GM12878 (cell line): ENCODE measurements at regions not wholly inside any gene's neighbourhood (a gene's known extent, or its start where the extent isn't known, plus 50 kb on each side); places are given as distances from the start of the nearest gene placed in this dataset.

Experiments used
- ATAC-seq: fragments of 200-7000 bp; cut with Tn5 transposase; 3 replicates; pipeline ENCODE4 v1.9.1; 2020; ENCODE audit warnings: mild to moderate bottlenecking, moderate library complexity
- BruUV-seq: library from RNA; stranded (reverse); fragments of 400-500 nt; replicated peaks from 2 replicates; lab custom pipeline; 2021; lab: Mats Ljungman, UMichigan
- CTCF ChIA-PET: fragments of 300-600 bp; sonication (Branson Sonifier 250); formaldehyde crosslinking; extraction: SDS; loops from one replicate; lab custom pipeline; 2021; ENCODE audit warnings: inconsistent platforms; lab: Yijun Ruan, JAX
- POLR2A ChIA-PET: fragments of 350-600 bp; formaldehyde crosslinking; extraction: SDS; loops from one replicate; lab custom pipeline; 2021; ENCODE audit warnings: inconsistent platforms; lab: Charles Lee
- RAD21 ChIA-PET: fragments of 300-600 bp; sonication (Branson Sonifier 250); formaldehyde crosslinking; loops from one replicate; lab custom pipeline; 2023; ENCODE audit warnings: antibody characterized with exemption; ENCODE audit not compliant: unreplicated experiment; lab: Charles Lee
- SMC1A ChIA-PET: fragments of 300-600 bp; sonication (Branson Sonifier 250); formaldehyde crosslinking; loops from one replicate; lab custom pipeline; 2023; ENCODE audit not compliant: unreplicated experiment, uncharacterized antibody; lab: Charles Lee
- DNase-seq: peaks from one replicate; pipeline ENCODE4 v3.0.0-alpha.2; 2011; ENCODE audit warnings: low read depth, low spot score
- FAIRE-seq: peaks from 3 replicates; lab custom pipeline; 2011; peaks lifted over from hg19 to GRCh38; lab: Jason Lieb, UNC
- H2AFZ ChIP-seq: 2 replicates; pipeline ENCODE4 v1.6.0; 2011; ENCODE audit warnings: low read depth, low read length, control low read depth; ENCODE audit not compliant: control insufficient read depth
- H3K27ac ChIP-seq: 2 replicates; pipeline ENCODE4 v1.5.1; 2011; ENCODE audit warnings: control low read depth; ENCODE audit not compliant: control insufficient read depth, insufficient read depth
- H3K27me3 ChIP-seq, 2 experiments: replicated peaks in 1 of 2; 2 replicates each; pipeline versions ENCODE4 v1.6.0 to v1.6.1; 2011; ENCODE audit warnings: low read length in 1 of 2; ENCODE audit not compliant: control insufficient read depth in 2 of 2, insufficient read depth in 2 of 2
- H3K36me3 ChIP-seq, 2 experiments: 2 replicates each; pipeline ENCODE4 v1.5.1; 2011; ENCODE audit warnings: low read length in 1 of 2; ENCODE audit not compliant: control insufficient read depth in 2 of 2, insufficient read depth in 2 of 2
- H3K4me1 ChIP-seq: 2 replicates; pipeline ENCODE4 v1.6.1; 2011; ENCODE audit warnings: mild to moderate bottlenecking, low read length, moderate library complexity, mixed read lengths; ENCODE audit not compliant: control insufficient read depth, insufficient read depth
- H3K4me2 ChIP-seq: 2 replicates; pipeline ENCODE4 v1.6.0; 2011; ENCODE audit warnings: control low read depth; ENCODE audit not compliant: control insufficient read depth, insufficient read depth
- H3K4me3 ChIP-seq: fragments of 200-600 bp; sonication (generic); 2 replicates; pipeline ENCODE4 v1.5.1; 2016
- H3K79me2 ChIP-seq: 2 replicates; pipeline ENCODE4 v1.6.0; 2011; ENCODE audit warnings: low read length; ENCODE audit not compliant: control insufficient read depth, insufficient read depth
- H3K9ac ChIP-seq: 2 replicates; pipeline ENCODE4 v1.8.0; 2011; ENCODE audit warnings: low read length, control low read depth, mixed read lengths; ENCODE audit not compliant: control insufficient read depth, insufficient read depth
- H3K9me3 ChIP-seq: replicated peaks from 3 replicates; pipeline ENCODE4 v1.5.1; 2011; ENCODE audit warnings: mild to moderate bottlenecking, low read length; ENCODE audit not compliant: control insufficient read depth, insufficient read depth
- H4K20me1 ChIP-seq: 2 replicates; pipeline ENCODE4 v1.6.0; 2011; ENCODE audit not compliant: control insufficient read depth, insufficient read depth
- EGR1 ChIP-seq, 2 experiments: IDR thresholded peaks; 1 replicate in 1 of 2; 2 replicates in 1 of 2; pipeline ENCODE4 v1.6.1; 2011 to 2012; ENCODE audit warnings: low read depth in 2 of 2, low read length in 2 of 2, borderline replicate concordance in 1 of 2, mild to moderate bottlenecking in 1 of 2, moderate library complexity in 1 of 2
- EP300 ChIP-seq, 2 experiments: fragments of 150-350 bp in 1 of 2; IDR thresholded peaks; 2 replicates each; pipeline ENCODE4 v1.6.1; 2011 to 2012; ENCODE audit warnings: low read depth in 2 of 2, low read length in 2 of 2, borderline replicate concordance in 1 of 2, improper control_type of control experiment in 1 of 2, inconsistent platforms in 1 of 2; ENCODE audit not compliant: control insufficient read depth in 1 of 2
- ETV6 ChIP-seq, 2 experiments: fragments of 450-650 bp in 1 of 2; IDR thresholded peaks in 1 of 2; conservative IDR thresholded peaks in 1 of 2; 2 replicates each; pipeline ENCODE4 v1.6.1; 2014; ENCODE audit warnings: antibody characterized with exemption in 1 of 2, borderline replicate concordance in 1 of 2, low read depth in 1 of 2, mild to moderate bottlenecking in 1 of 2, moderate library complexity in 1 of 2
- EZH2 ChIP-seq: IDR thresholded peaks from 2 replicates; pipeline ENCODE4 v1.6.1; 2012; ENCODE audit warnings: low read depth, mild to moderate bottlenecking, control low read depth, inconsistent platforms, low read length, borderline replicate concordance; ENCODE audit not compliant: control insufficient read depth
- NR2C2 ChIP-seq: IDR thresholded peaks from 2 replicates; pipeline ENCODE4 v1.6.1; 2011; ENCODE audit warnings: borderline replicate concordance, low read depth; ENCODE audit not compliant: control insufficient read depth, insufficient read length
- PBX3 ChIP-seq: IDR thresholded peaks from 2 replicates; pipeline ENCODE4 v1.6.1; 2011; ENCODE audit warnings: mild to moderate bottlenecking, low read depth, low read length, moderate library complexity; ENCODE audit not compliant: insufficient replicate concordance
- REST ChIP-seq: IDR thresholded peaks from 2 replicates; pipeline ENCODE4 v1.6.1; 2012; ENCODE audit warnings: mild to moderate bottlenecking, low read depth, low read length
- SP1 ChIP-seq: IDR thresholded peaks from one replicate; pipeline ENCODE4 v1.6.1; 2011; ENCODE audit warnings: low read depth, low read length
- WGBS: methylation state at CpG from one replicate; pipeline ENCODE4 v1.1.6; 2016; ENCODE audit warnings: low lambda C conversion rate; ENCODE audit not compliant: insufficient replicate concordance, insufficient coverage; ENCODE audit errors: missing lambda C conversion rate; 5-methylcytosine and 5-hydroxymethylcytosine counted together
- in situ Hi-C: fragments of 300-500 bp; cut with MboI; formaldehyde crosslinking; loops from 9 replicates; pipeline ENCODE4 v1.14.3; 2018; ENCODE audit warnings: mixed read lengths
- intact Hi-C: fragments of 100-400 bp; cut with micrococcal nuclease; formaldehyde crosslinking; loops from one replicate; pipeline ENCODE4 v1.14.2; 2022; ENCODE audit not compliant: unreplicated experiment

DNA sequence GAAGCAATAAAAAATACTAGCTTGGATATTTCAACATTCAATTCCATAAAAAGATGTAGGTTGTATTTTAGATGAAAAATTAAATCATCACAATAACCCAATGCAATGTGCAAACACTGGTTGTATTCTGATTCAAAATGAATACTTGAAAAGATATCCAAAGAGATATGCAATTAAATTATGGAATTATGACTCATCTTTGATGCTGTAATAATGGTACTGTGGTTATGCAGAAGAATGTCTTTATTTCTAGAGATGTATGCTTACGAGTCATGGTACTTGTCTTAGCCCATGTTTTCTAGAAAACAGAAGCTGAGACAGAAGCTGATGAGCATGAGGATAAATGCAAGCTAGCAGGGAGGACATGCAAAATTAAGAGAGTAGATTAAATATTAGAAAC, 1941.4 kb upstream of the NUDT12 start:
- Histone ChIP-seq H3K27ac (no peak overlapping the region), H3K36me3 (no peaks in the 10 kb centered on the region), H3K4me3 (no peak overlapping the region), H3K4me2 (no peak overlapping the region), H4K20me1 (no peaks in the 10 kb centered on the region), H3K9me3 (no peaks in the 10 kb centered on the region), H3K79me2 (no peaks in the 10 kb centered on the region), H2AFZ (no peak overlapping the region), H3K27me3 (no peaks in the 10 kb centered on the region), H3K4me1 (no peaks in the 10 kb centered on the region), H3K9ac (no peak overlapping the region)
- DNase-seq (no peak), FAIRE-seq (no peak), ATAC-seq (no peak)
- RAD21 ChIA-PET, result no interaction called here
- CTCF ChIA-PET, result no interaction called here
- in situ Hi-C loops (no loop called here), intact Hi-C loops (no loop called here)
- BruUV-seq, result no TSS peak
- TF ChIP-seq PBX3 (no peak), NR2C2 (no peak), SP1 (no peak), EP300 (IDR thresholded peaks at IDR 0.05; ENCODE audit: borderline replicate concordance in 1 of 2, control insufficient read depth in 1 of 2, low read depth in 2 of 2, low read length in 2 of 2) (no peak), EZH2 (no peak), ETV6 (conservative IDR thresholded peaks at IDR 0.05 in 1 of 2, IDR thresholded peaks at IDR 0.05 in 1 of 2; ENCODE audit: borderline replicate concordance in 1 of 2, low read depth in 1 of 2) (no peak), REST (no peak), EGR1 (IDR thresholded peaks at IDR 0.05; ENCODE audit: borderline replicate concordance in 1 of 2, low read depth in 2 of 2, low read length in 2 of 2) (no peak)
- POLR2A ChIA-PET, result no interaction called here
- WGBS, result 0% methylated on average over 1 of the region's 1 CpG
- SMC1A ChIA-PET, result interaction anchor here (1.4 kb wide), 1 partner anchor 14 kb away, joined by 3 read pairs; no protein-coding TSS in a partner anchor
